NCI-H2196 (cell line): ENCODE measurements at regions not wholly inside any gene's neighbourhood (a gene's known extent, or its start where the extent isn't known, plus 50 kb on each side); places are given as distances from the start of the nearest gene placed in this dataset.
"Not testable (repeated sequence)": the region's sequence is repeated elsewhere in the genome, so short reads cannot be mapped to it uniquely, and the experiment has no call there.

Experiments used
- DNase-seq: peaks from one replicate; lab custom pipeline; 2025; ENCODE audit not compliant: unreplicated experiment; lab: John Stamatoyannopoulos, UW

GRCh38 chr11:15651816-15652215, 537.1 kb downstream of the INSC start:
- no peak for DNase-seq

GRCh38 chr11:15653191-15653710, 538.5 kb downstream of the INSC start:
- no peak for DNase-seq

- no peak for DNase-seq
Observed at GRCh38 chr11:15654451-15654850, 539.7 kb downstream of the INSC start.

GRCh38 chr11:15655552-15655951, 540.8 kb downstream of the INSC start:
- DNase-seq, result no peak

- no peak for DNase-seq
Observed at GRCh38 chr11:15657264-15657663, 542.5 kb downstream of the INSC start.

GRCh38 chr11:15660496-15660895, 545.8 kb downstream of the INSC start:
- no peak for DNase-seq

- DNase-seq, result no peak
Observed at GRCh38 chr11:15662285-15662684, 547.6 kb downstream of the INSC start.

- DNase-seq, result peak; percentile 20
Observed at GRCh38 chr11:15663777-15664218, 549.1 kb downstream of the INSC start.

- DNase-seq, result no peak
Observed at GRCh38 chr11:15665368-15665871, 550.7 kb downstream of the INSC start.

GRCh38 chr11:15667127-15667725, 552.5 kb downstream of the INSC start:
- DNase-seq, result no peak

GRCh38 chr11:15668718-15669117, 554.0 kb downstream of the INSC start:
- DNase-seq, result no peak

- DNase-seq, result no peak
Observed at GRCh38 chr11:15670520-15671070, 555.9 kb downstream of the INSC start.

- DNase-seq, result no peak
Observed at GRCh38 chr11:15671216-15671615, 556.5 kb downstream of the INSC start.

- DNase-seq, result no peak
Observed at GRCh38 chr11:15672825-15673224, 558.1 kb downstream of the INSC start.

GRCh38 chr11:15673408-15673831, 558.7 kb downstream of the INSC start:
- peak; percentile 28 for DNase-seq

- DNase-seq, result no peak
Observed at GRCh38 chr11:15674756-15675155, 560.0 kb downstream of the INSC start.

- no peak for DNase-seq
Observed at GRCh38 chr11:15675683-15676082, 561.0 kb downstream of the INSC start.

- DNase-seq, result no peak
Observed at GRCh38 chr11:15677181-15677580, 562.5 kb downstream of the INSC start.

GRCh38 chr11:15683528-15683927, 568.8 kb downstream of the INSC start:
- no peak for DNase-seq

- no peak for DNase-seq
Observed at GRCh38 chr11:15685306-15685705, 570.6 kb downstream of the INSC start.

- not testable (repeated sequence) for DNase-seq
Observed at GRCh38 chr11:15686259-15686658, 571.5 kb downstream of the INSC start.

- DNase-seq, result no peak
Observed at GRCh38 chr11:15687342-15687741, 572.6 kb downstream of the INSC start.
